ENCODE measurements at regions not wholly inside any gene's neighbourhood (a gene's known extent, or its start where the extent isn't known, plus 50 kb on each side); places are given as distances from the start of the nearest gene placed in this dataset.

- FAIRE-seq (peak; percentile 72), DNase-seq (ENCODE audit: low read depth, low spot score) (peak; percentile 40)
Measured at GRCh38 chr3:140850210-140850955, 91.3 kb upstream of the SLC25A36 start.

GRCh38 chr3:140854961-140855360 lies 86.7 kb upstream of the SLC25A36 start:
- H3K9ac ChIP-seq (ENCODE audit: control insufficient read depth, extremely low read depth, insufficient read depth, low read length), result no peak overlapping the region
- no peaks in the 10 kb centered on the region for H3K27me3 ChIP-seq (ENCODE audit: control insufficient read depth, extremely low read depth, insufficient read depth, low read length)
- DNase-seq (ENCODE audit: low read depth, low spot score) (no peak), FAIRE-seq (no peak)
- no peak overlapping the region for H3K27ac ChIP-seq (ENCODE audit: control insufficient read depth, insufficient read depth, low read length)
- TF ChIP-seq EZH2 (IDR thresholded peaks at IDR 0.05; ENCODE audit: low read length) (no peak), CTCF (optimal IDR thresholded peaks at IDR 0.05 in 1 of 3, IDR thresholded peaks at IDR 0.05 in 1 of 3, conservative IDR thresholded peaks at IDR 0.05 in 1 of 3; ENCODE audit: extremely low read depth in 1 of 3, insufficient read depth in 2 of 3, low read length in 3 of 3) (no peak)
- no peak overlapping the region for H3K4me3 ChIP-seq (ENCODE audit: control insufficient read depth in 2 of 3, extremely low read depth in 1 of 3, insufficient read depth in 2 of 3, low read depth in 1 of 3, low read length in 3 of 3)
- no peak overlapping the region for H3K4me2 ChIP-seq (ENCODE audit: control insufficient read depth, extremely low read depth, insufficient read depth, low read depth, low read length)
- H2AFZ ChIP-seq (ENCODE audit: control insufficient read depth, low read length), result no peak overlapping the region
- H3K79me2 ChIP-seq (ENCODE audit: control insufficient read depth, insufficient read depth, low read length), result no peaks in the 10 kb centered on the region
- H3K9me1 ChIP-seq (ENCODE audit: control insufficient read depth, extremely low read depth, insufficient read depth, low read length), result no peaks in the 10 kb centered on the region
- H4K20me1 ChIP-seq (ENCODE audit: control insufficient read depth, extremely low read depth, insufficient read depth, low read length), result no peaks in the 10 kb centered on the region
- dilution Hi-C loops (cut with MboI; ENCODE audit: extremely low pct_ligation_motif_present, low sequenced_read_pairs), result no loop called here
- no peaks in the 10 kb centered on the region for H3K36me3 ChIP-seq (ENCODE audit: control insufficient read depth in 2 of 2, extremely low read depth in 1 of 2, insufficient read depth in 2 of 2, low read length in 2 of 2)
- no peaks in the 10 kb centered on the region for H3K9me3 ChIP-seq (ENCODE audit: control insufficient read depth, low read depth, low read length)
- peaks cover 5% of the 10 kb centered on the region for H3K4me1 ChIP-seq (ENCODE audit: control insufficient read depth, extremely low read depth, insufficient read depth, low read length)

More at GRCh38 chr3:140850210-140850955, 91.3 kb upstream of the SLC25A36 start:
- Histone ChIP-seq H3K4me1 (ENCODE audit: control insufficient read depth, extremely low read depth, insufficient read depth, low read length) (peaks cover 5% of the 10 kb centered on the region), H3K9me3 (ENCODE audit: control insufficient read depth, low read depth, low read length) (no peaks in the 10 kb centered on the region), H3K4me3 (ENCODE audit: control insufficient read depth in 2 of 3, extremely low read depth in 1 of 3, insufficient read depth in 2 of 3, low read depth in 1 of 3, low read length in 3 of 3) (no peak overlapping the region), H4K20me1 (ENCODE audit: control insufficient read depth, extremely low read depth, insufficient read depth, low read length) (no peaks in the 10 kb centered on the region), H3K36me3 (ENCODE audit: control insufficient read depth in 2 of 2, extremely low read depth in 1 of 2, insufficient read depth in 2 of 2, low read length in 2 of 2) (no peaks in the 10 kb centered on the region), H3K9me1 (ENCODE audit: control insufficient read depth, extremely low read depth, insufficient read depth, low read length) (no peaks in the 10 kb centered on the region), H3K4me2 (ENCODE audit: control insufficient read depth, extremely low read depth, insufficient read depth, low read depth, low read length) (no peak overlapping the region), H3K27ac (ENCODE audit: control insufficient read depth, insufficient read depth, low read length) (no peak overlapping the region), H3K79me2 (ENCODE audit: control insufficient read depth, insufficient read depth, low read length) (no peaks in the 10 kb centered on the region), H3K27me3 (ENCODE audit: control insufficient read depth, extremely low read depth, insufficient read depth, low read length) (no peaks in the 10 kb centered on the region), H2AFZ (ENCODE audit: control insufficient read depth, low read length) (no peak overlapping the region), H3K9ac (ENCODE audit: control insufficient read depth, extremely low read depth, insufficient read depth, low read length) (no peak overlapping the region)
- dilution Hi-C loops (cut with MboI; ENCODE audit: extremely low pct_ligation_motif_present, low sequenced_read_pairs), result no loop called here
- TF ChIP-seq CTCF (optimal IDR thresholded peaks at IDR 0.05 in 1 of 3, IDR thresholded peaks at IDR 0.05 in 1 of 3, conservative IDR thresholded peaks at IDR 0.05 in 1 of 3; ENCODE audit: extremely low read depth in 1 of 3, insufficient read depth in 2 of 3, low read length in 3 of 3) (no peak), EZH2 (IDR thresholded peaks at IDR 0.05; ENCODE audit: low read length) (no peak)

Measured in keratinocyte (primary cell).